Gastroesophageal sphincter (tissue), 4 donors: ENCODE measurements at regions not wholly inside any gene's neighbourhood (a gene's known extent, or its start where the extent isn't known, plus 50 kb on each side); places are given as distances from the start of the nearest gene placed in this dataset.
"Not testable (repeated sequence)": the region's sequence is repeated elsewhere in the genome, so short reads cannot be mapped to it uniquely, and the experiment has no call there.

Experiments
- ATAC-seq: fragments of 150-250 bp; one replicate; pipeline ENCODE4 v1.9.1; 2016; ENCODE audit warnings: mild to moderate bottlenecking, moderate library complexity
- H3K27ac ChIP-seq, 4 donors: fragments of 200-600 bp; sonication (generic) in 3 of 4; 1 replicate in 3 of 4; 2 replicates in 1 of 4; pipeline ENCODE4 v1.5.1; 2016 to 2019
- H3K27me3 ChIP-seq: fragments of 200-600 bp; sonication (generic); one replicate; pipeline ENCODE4 v1.5.1; 2019
- H3K36me3 ChIP-seq, 2 donors: fragments of 200-600 bp; sonication (generic); one replicate each; pipeline ENCODE4 v1.5.1; 2019; ENCODE audit warnings: control low read depth in 1 of 2
- H3K4me1 ChIP-seq, 3 donors: fragments of 200-600 bp; sonication (generic); 1 replicate in 2 of 3; 2 replicates in 1 of 3; pipeline ENCODE4 v1.5.1; 2016 to 2019; ENCODE audit warnings: control low read depth in 2 of 3
- H3K4me3 ChIP-seq, 2 donors: fragments of 200-600 bp; sonication (generic); one replicate each; pipeline ENCODE4 v1.5.1; 2019; ENCODE audit warnings: mild to moderate bottlenecking in 1 of 2, moderate library complexity in 1 of 2
- H3K9me3 ChIP-seq, 3 donors: fragments of 200-600 bp; sonication (generic); one replicate each; pipeline ENCODE4 v1.5.1; 2017 to 2019; ENCODE audit warnings: control low read depth in 2 of 3
- POLR2A ChIP-seq, 2 donors: fragments of 450-650 bp; IDR thresholded peaks; one replicate each; pipeline ENCODE4 v1.6.1; 2017; ENCODE audit warnings: antibody characterized with exemption in 2 of 2, mild to moderate bottlenecking in 2 of 2, moderate library complexity in 1 of 2
- POLR2AphosphoS5 ChIP-seq: sonication (generic); formaldehyde crosslinking; IDR thresholded peaks from one replicate; pipeline ENCODE4 v1.6.1; 2017; ENCODE audit warnings: antibody characterized with exemption
- WGBS, 2 donors: methylation state at CpG; one replicate each; pipeline ENCODE4 v1.1.5; 2018; ENCODE audit warnings: low coverage in 1 of 2; 5-methylcytosine and 5-hydroxymethylcytosine counted together

DNA sequence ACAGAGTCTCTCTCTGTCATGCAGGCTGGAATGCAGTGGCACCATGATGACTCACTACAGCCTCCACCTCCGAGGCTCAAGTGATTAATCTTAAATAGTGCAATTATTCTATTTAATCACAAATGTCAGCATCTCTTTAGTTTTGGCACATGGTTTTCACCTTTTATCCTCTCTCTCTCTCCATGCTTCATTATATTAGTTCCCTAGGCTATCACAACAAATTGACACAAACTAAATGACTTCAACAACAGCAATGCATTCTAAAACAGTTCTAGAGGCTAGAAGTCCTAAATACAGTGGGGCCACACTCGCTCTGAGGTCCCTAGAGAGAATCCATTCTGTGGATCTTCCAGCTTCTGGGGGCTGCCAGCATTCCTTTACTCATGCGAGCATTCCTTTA, 178.2 kb upstream of the ZNG1F start:
- H3K36me3 ChIP-seq, H3K27ac ChIP-seq, H3K4me1 ChIP-seq, H3K9me3 ChIP-seq, ATAC-seq, H3K27me3 ChIP-seq, H3K4me3 ChIP-seq: not testable (repeated sequence)
- WGBS, 2 donors = 55% methylated on average over 2 of the region's 3 CpGs; no CpG with 5 or more reads in 1 of the 2 donors

DNA sequence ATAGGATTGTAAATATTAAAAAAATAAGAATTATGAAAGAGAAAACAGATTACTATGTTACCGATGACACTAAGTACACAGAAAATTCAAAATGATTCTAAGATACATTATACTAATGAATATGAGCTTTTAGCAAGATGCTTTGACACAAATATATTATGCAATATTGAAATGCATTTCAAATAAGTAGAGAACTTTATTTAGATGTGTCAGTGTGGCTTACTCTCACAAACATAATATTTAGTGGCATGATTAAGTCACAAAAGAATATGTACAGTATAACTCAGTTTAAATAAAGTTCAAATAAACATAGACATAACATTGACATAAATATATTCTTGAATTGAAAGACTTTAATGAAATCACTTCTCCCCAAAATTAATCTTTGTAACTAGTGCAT, 172.7 kb upstream of the ZNG1F start:
- H3K9me3 ChIP-seq, H3K36me3 ChIP-seq, H3K27me3 ChIP-seq, ATAC-seq, H3K4me3 ChIP-seq, H3K27ac ChIP-seq: not testable (repeated sequence)
- 100% methylated on average over 1 of the region's 1 CpG; no CpG with 5 or more reads in 1 of the 2 donors for WGBS, 2 donors
- peaks cover 0 to 10% (median 2%) of the 10 kb centered on the region in 3 donors for H3K4me1 ChIP-seq

DNA sequence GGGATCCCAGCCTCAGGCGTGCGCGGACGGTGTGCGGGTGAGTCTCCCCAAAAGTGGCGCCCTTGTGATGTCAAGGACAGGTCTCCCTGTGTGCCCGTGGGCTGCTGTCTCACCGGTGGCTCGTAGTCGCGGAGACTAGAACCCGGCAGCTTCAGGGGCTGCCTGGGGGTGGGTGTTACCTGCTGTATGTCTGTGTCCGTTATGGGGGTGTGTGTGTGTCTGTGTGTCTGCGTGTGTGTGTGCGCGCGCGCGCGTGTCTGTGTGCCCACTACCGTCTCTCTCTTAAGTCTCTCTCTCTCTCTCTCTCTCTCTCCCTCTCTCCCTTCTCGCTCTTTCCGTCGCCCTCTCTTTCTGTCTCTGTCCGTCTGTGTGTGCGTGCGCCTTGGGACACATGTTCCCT, 170.0 kb upstream of the ZNG1F start:
- H3K4me3 ChIP-seq = peak overlapping the region; percentile 63 to 65
- not testable (repeated sequence) for ATAC-seq
- 0% methylated on average over 3 of the region's 27 CpGs; no CpG with 5 or more reads in 1 of the 2 donors for WGBS, 2 donors

DNA sequence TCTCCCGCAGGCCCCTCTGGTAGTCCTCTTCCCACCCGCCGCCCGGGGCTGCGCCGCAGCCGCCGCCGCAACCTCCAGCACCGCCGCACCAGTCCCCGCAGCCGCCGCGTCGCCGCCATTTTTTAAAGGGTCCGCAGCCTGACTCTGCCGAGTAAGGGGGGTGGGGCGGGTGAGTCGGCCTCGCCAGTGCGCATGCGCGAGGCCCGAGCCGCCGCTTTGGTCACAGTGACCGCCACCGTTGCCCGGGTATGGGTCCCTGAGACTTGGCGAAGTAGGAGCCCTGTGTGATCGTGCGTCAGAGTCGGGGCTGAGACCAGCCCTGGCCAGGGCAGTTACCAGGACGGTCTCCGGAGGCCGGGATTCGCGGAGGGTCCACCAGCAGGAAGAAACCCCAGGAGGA, 169.6 kb upstream of the ZNG1F start:
- not testable (repeated sequence) for H3K9me3 ChIP-seq, H3K36me3 ChIP-seq, ATAC-seq, H3K27me3 ChIP-seq
- H3K4me3 ChIP-seq = peak overlapping the region; percentile 63 to 65
- no CpG with 5 or more reads among the region's 40 CpGs for WGBS, 2 donors
- peaks cover 0 to 17% (median 2%) of the 10 kb centered on the region in 3 donors for H3K4me1 ChIP-seq
- TF ChIP-seq POLR2A (IDR thresholded peaks at IDR 0.05) = peak in 1 of 2 donors; percentile 47
- peak; percentile 44 for TF ChIP-seq POLR2AphosphoS5
- H3K27ac ChIP-seq = peak overlapping the region; percentile 25 to 86 (median 86)

More for the DNA sequence above, 170.0 kb upstream of the ZNG1F start:
- Histone ChIP-seq H3K27ac (peak overlapping the region; percentile 25 to 86 (median 86)), H3K4me1 (peaks cover 0 to 17% (median 2%) of the 10 kb centered on the region in 3 donors)
- not testable (repeated sequence) for H3K36me3 ChIP-seq, H3K27me3 ChIP-seq, H3K9me3 ChIP-seq

DNA sequence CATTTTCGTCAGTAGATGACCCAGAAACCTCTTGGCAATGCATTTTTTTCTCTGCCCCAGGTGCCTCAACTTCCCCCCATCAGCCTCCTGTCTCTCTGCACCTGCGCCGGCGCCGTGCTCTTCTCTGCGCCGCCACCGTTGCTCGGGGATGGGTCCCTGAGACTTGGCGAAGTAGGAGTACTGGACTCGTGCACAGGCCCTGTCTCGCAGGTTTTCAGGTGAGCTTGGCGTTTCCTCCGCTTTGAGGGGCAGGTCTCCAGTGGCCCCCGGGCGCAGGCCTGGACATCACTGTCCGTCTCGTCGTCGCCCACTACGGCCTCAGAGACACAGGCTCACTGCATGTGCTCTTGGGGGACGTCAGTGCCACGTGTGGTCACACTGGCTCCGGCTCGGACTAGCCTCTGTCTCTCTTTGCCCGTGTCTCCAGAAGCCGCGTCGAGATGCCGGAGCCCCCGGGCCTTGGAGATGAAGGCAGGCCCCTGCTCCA, 168.8 kb upstream of the ZNG1F start:
- H3K27ac ChIP-seq = peak overlapping the region in 3 of 4 donors; percentile 85 to 86 (median 86)
- WGBS, 2 donors = no CpG with 5 or more reads among the region's 31 CpGs

DNA sequence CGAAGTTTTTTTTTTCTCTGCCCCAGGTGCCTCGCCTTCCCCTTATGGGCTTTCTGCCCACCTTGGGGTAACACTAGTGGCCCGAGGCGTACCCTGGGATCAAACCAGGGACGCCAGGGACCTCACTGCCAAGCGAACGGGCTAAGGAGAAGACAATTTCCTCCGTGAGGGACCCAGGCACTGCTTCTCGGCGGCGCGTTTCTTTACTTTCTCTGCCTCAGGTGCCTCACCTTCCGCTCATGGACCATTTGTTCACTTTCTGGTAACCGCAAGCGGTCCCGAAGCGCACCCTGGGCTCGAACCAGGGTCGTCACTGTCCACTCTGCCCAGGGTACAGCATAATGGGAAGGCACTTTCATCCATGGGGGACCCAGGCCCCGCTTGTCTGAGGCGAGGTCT, 168.2 kb upstream of the ZNG1F start:
- peaks cover 0 to 17% (median 2%) of the 10 kb centered on the region in 3 donors for H3K4me1 ChIP-seq
- not testable (repeated sequence) for H3K9me3 ChIP-seq, ATAC-seq, H3K27me3 ChIP-seq, H3K36me3 ChIP-seq
- peak overlapping the region in 1 of 2 donors; percentile 37 for H3K4me3 ChIP-seq
- peak overlapping the region in 2 of 4 donors; percentile 67 to 70 for H3K27ac ChIP-seq
- WGBS, 2 donors = no CpG with 5 or more reads among the region's 21 CpGs

More for the DNA sequence above, 168.8 kb upstream of the ZNG1F start:
- H3K4me3 ChIP-seq = peak overlapping the region; percentile 63 to 65
- not testable (repeated sequence) for ATAC-seq, H3K36me3 ChIP-seq, H3K27me3 ChIP-seq, H3K9me3 ChIP-seq
- peaks cover 0 to 17% (median 2%) of the 10 kb centered on the region in 3 donors for H3K4me1 ChIP-seq

DNA sequence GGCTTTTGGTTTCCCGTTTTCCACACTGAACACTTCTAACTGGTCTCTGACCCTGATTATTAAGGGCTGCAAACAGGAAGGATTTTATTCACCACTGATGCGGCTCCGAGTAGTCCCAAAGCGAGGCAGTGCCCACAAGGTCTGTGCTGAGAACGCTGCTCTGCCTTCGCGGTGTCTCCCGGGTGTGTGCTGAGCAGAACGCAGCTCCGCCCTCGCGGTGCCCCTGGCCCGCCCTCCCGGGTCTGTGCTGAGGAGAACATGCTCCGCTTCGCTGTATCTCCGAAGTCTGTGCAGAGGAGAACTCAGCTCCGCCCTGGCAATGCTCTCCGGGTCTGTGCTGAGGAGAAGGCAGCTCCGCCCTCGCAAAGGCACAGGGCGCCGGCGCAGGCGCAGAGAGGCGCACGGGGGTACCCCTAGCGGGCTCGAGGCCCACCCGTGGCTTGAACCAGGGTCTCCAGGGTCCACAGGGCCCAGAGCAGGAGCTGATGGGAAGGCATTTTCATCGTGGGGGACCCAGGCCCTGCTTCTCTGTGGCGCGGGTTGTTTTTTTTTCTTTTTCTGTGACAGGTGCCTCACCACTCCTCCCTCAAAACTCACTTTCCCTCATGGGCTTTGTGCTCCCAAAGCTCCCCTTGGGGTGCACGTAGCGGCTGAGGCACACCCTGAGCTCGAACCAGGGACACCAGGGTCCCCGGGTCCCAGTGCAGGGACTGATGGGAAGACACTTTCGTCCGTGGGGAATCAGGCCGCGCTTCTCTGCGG, 167.7 kb upstream of the ZNG1F start:
- H3K4me3 ChIP-seq = peak overlapping the region; percentile 25 to 37

DNA sequence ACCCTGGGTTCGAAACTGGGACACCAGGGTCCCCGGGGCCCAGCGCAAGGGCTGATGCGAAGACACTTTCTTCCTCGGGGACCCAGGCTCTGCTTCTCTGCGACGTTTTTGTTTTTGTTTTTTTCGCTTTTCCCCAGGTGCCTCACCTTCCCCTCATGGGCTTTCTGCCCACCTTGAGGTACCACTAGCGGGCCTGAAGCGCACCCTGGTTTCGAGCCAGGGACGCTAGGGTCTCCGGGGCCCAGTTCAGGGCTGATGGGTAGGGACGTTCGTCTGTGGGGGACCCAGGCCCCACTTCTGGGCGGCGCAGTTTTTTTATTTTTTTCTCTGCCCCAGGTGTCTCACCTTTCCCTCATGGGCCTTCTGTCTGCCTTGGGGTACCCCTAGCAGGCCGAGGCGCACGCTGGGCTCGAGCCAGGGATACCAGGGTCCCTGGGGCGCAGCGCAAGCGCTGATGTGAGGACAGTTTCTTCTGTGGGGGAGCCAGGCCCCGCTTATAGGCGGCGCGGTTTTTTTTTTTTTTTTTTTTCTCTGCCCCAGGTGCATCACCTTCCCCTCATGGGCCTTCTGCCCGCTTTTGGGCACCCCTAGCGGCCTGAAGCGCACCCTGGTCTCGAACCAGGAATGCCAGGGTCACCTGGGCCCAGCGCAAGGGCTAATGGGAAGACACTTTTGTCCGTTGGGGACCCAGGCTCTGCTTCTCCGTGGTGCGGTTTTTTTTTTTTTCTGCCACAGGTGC, 166.8 kb upstream of the ZNG1F start:
- Histone ChIP-seq H3K27ac (peak overlapping the region in 2 of 4 donors; percentile 67 to 70), H3K4me1 (peaks cover 0 to 17% (median 2%) of the 10 kb centered on the region in 3 donors), H3K4me3 (peak overlapping the region in 1 of 2 donors; percentile 37)
- H3K27me3 ChIP-seq, H3K36me3 ChIP-seq, H3K9me3 ChIP-seq, ATAC-seq: not testable (repeated sequence)
- WGBS, 2 donors = 23% methylated on average over 9 of the region's 36 CpGs; no CpG with 5 or more reads in 1 of the 2 donors

More for the DNA sequence above, 167.7 kb upstream of the ZNG1F start:
- not testable (repeated sequence) for H3K9me3 ChIP-seq, H3K27me3 ChIP-seq, H3K36me3 ChIP-seq, ATAC-seq
- H3K27ac ChIP-seq = peak overlapping the region in 3 of 4 donors; percentile 67 to 70 (median 68)
- peaks cover 0 to 17% (median 2%) of the 10 kb centered on the region in 3 donors for H3K4me1 ChIP-seq
- WGBS, 2 donors = no CpG with 5 or more reads among the region's 42 CpGs

DNA sequence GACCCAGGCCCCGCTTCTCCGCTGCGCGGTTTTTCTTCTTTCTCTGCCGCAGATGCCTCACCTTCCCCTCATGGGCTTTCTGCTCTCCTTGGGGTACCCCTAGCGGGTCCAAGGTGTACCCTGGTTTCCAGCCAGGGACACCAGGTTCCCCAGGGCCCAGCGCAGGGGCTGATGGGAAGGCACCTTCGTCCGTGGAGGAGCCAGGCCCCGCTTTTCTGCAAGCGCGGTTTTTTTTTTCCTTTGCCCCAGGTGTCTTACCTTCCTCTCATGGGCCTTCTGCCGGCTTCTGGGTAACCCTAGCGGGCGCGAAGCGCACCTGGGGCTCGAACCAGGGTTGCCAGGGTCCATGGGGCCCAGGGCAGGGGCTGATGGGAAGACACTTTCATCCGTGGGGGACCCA, 165.9 kb upstream of the ZNG1F start:
- peak overlapping the region in 1 of 2 donors; percentile 41 for H3K4me3 ChIP-seq
- not testable (repeated sequence) for H3K36me3 ChIP-seq, H3K27me3 ChIP-seq, ATAC-seq, H3K9me3 ChIP-seq, H3K27ac ChIP-seq
- peaks cover 0 to 17% (median 2%) of the 10 kb centered on the region in 3 donors for H3K4me1 ChIP-seq
- WGBS, 2 donors = no CpG with 5 or more reads among the region's 19 CpGs

DNA sequence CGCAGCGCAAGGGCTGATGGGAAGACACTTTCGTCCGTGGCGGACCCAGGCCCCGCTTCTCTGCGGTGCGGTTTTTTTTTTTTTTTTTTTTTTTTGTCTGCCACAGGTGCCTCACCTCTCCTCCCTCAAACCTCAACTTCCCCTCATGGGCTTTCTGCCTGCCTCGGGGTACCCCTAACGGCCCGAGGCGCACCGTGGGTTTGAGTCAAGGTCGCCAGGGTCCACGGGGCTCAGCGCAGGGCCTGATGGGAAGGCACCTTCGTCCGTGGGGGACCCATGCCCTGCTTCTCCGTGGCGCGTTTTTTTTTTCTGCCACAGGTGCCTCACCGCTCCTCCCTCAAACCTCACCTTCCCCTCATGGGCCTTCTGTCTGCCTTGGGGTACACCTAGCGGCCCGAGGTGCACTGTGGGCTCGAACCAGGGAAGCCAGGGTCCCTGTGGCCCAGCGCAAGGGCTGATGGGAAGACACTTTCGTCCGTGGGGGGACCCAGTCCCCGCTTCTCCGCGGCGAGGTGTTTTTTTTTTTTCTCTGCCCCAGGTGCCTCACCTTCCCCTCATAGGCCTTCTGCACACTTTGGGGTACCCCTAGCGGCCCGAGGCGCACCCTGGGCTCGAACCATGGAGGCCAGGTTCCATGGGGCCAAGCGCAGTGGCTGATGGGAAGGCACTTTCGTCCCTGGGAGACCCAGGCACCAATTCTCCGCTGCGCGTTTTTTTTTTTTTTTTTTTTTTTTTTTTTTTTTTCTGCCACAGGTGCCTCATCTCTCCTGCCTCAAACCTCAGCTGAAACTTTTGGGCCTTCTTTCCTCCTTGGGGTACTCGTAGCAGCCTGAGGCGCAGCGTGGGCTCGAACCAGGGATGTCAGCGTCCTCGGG, 165.2 kb upstream of the ZNG1F start:
- peak overlapping the region in 1 of 2 donors; percentile 41 for H3K4me3 ChIP-seq
- 35% methylated on average over 5 of the region's 47 CpGs; no CpG with 5 or more reads in 1 of the 2 donors for WGBS, 2 donors
- not testable (repeated sequence) for ATAC-seq, H3K27ac ChIP-seq, H3K27me3 ChIP-seq, H3K36me3 ChIP-seq, H3K9me3 ChIP-seq
- peaks cover 0 to 17% (median 2%) of the 10 kb centered on the region in 3 donors for H3K4me1 ChIP-seq

DNA sequence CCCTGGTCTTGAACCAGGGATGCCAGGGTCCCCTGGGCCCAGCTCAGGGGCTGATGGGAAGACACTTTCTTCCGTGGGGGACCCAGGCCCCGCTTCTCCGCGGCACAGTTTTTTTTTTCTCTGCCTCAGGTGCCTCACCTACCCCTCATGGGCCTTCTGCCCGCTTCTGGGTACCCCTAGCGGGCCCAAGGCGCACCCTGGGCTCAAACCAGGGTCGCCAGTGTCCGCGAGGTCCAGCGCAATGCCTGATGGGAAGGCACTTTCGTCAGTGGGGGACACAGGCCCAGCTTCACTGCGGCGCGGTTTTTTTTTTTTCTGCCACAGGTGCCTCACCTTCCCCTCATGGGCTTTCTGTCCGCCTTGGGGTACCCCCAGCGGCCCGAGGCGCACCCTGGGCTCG, 163.9 kb upstream of the ZNG1F start:
- ATAC-seq, H3K27ac ChIP-seq, H3K27me3 ChIP-seq, H3K9me3 ChIP-seq, H3K36me3 ChIP-seq, H3K4me3 ChIP-seq: not testable (repeated sequence)
- no CpG with 5 or more reads among the region's 20 CpGs for WGBS, 2 donors
- H3K4me1 ChIP-seq = peaks cover 0 to 17% (median 2%) of the 10 kb centered on the region in 3 donors

DNA sequence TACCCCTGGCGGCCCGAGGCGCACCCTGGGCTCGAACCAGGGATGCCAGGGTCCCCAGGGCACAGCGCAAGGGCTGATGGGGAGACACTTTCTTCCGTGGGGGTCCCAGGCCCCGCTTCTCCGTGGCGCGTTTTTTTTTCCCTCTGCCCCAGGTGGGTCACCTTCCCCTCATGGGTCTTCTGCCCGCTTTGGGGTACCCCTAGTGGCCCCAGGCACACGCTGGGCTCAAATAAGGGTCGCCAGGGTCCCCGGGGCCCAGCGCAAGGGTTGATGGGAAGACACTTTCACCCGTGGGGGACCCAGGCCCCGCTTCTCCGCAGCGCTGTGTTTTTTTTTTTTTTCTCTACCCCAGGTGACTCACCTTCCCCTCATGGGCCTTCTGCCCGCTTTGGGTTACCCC, 163.3 kb upstream of the ZNG1F start:
- H3K4me1 ChIP-seq = peaks cover 0 to 13% (median 0%) of the 10 kb centered on the region in 3 donors
- ATAC-seq, H3K9me3 ChIP-seq, H3K4me3 ChIP-seq, H3K36me3 ChIP-seq, H3K27me3 ChIP-seq, H3K27ac ChIP-seq: not testable (repeated sequence)
- 92 to 100% methylated on average over 1 to 6 of the region's 20 CpGs for WGBS, 2 donors
